HEK293 (cell line): ENCODE measurements at regions not wholly inside any gene's neighbourhood (a gene's known extent, or its start where the extent isn't known, plus 50 kb on each side); places are given as distances from the start of the nearest gene placed in this dataset.

ENCODE experiments used
- CTCF ChIA-PET: fragments of 350-600 bp; formaldehyde crosslinking; extraction: SDS; loops from one replicate; lab custom pipeline; 2021; ENCODE audit warnings: antibody characterized with exemption; lab: Yijun Ruan, JAX
- POLR2A ChIA-PET: fragments of 300-600 bp; formaldehyde crosslinking; extraction: SDS; loops from one replicate; lab custom pipeline; 2020; ENCODE audit warnings: antibody characterized with exemption, inconsistent platforms; lab: Yijun Ruan, JAX
- H3K27ac ChIP-seq: fragments of 200-500 bp; sonication (Bioruptor generic); 2 replicates; pipeline ENCODE4 v1.5.1; 2014; ENCODE audit warnings: low read depth, low read length, control low read depth, inconsistent platforms; ENCODE audit errors: extremely low read depth
- H3K36me3 ChIP-seq, 2 experiments: fragments of 200-500 bp in 1 of 2; sonication (Bioruptor generic) in 1 of 2; 1 replicate in 1 of 2; 2 replicates in 1 of 2; pipeline ENCODE4 v1.5.1; 2014 to 2017; ENCODE audit warnings: inconsistent platforms in 2 of 2, low read length in 2 of 2; ENCODE audit not compliant: control insufficient read depth in 2 of 2, insufficient read depth in 1 of 2
- H3K4me1 ChIP-seq: fragments of 200-500 bp; sonication (Bioruptor generic); 2 replicates; pipeline ENCODE4 v1.5.1; 2014; ENCODE audit warnings: mild to moderate bottlenecking, low read length, inconsistent platforms; ENCODE audit not compliant: control insufficient read depth, insufficient read depth
- H3K4me3 ChIP-seq: 2 replicates; pipeline ENCODE4 v1.5.1; 2011; ENCODE audit warnings: low read depth, mild to moderate bottlenecking, control low read depth, low read length, moderate library complexity
- H3K9me3 ChIP-seq: fragments of 200-500 bp; sonication (Bioruptor generic); 2 replicates; pipeline ENCODE4 v1.5.1; 2014; ENCODE audit warnings: low read depth, low read length, inconsistent platforms; ENCODE audit not compliant: control insufficient read depth, insufficient read depth
- GLI2 ChIP-seq: fragments of 450-650 bp; formaldehyde crosslinking; IDR thresholded peaks from 2 replicates; pipeline ENCODE4; 2017; ENCODE audit warnings: missing biosample characterization, missing genetic modification characterization, low read depth, borderline replicate concordance
- OVOL3 ChIP-seq: fragments of 450-650 bp; formaldehyde crosslinking; IDR thresholded peaks from 2 replicates; pipeline ENCODE4 v1.5.1; 2016; ENCODE audit warnings: missing biosample characterization, missing genetic modification characterization
- ZNF140 ChIP-seq: fragments of 450-650 bp; formaldehyde crosslinking; IDR thresholded peaks from 2 replicates; pipeline ENCODE4 v1.5.1; 2016; ENCODE audit warnings: missing biosample characterization, missing genetic modification characterization
- ZNF19 ChIP-seq: fragments of 450-650 bp; formaldehyde crosslinking; IDR thresholded peaks from 2 replicates; pipeline ENCODE4; 2016; ENCODE audit warnings: missing biosample characterization, missing genetic modification characterization, low read depth
- ZNF548 ChIP-seq: fragments of 450-650 bp; formaldehyde crosslinking; IDR thresholded peaks from 2 replicates; pipeline ENCODE4 v1.5.1; 2016; ENCODE audit warnings: missing biosample characterization, missing genetic modification characterization
- ZNF621 ChIP-seq: fragments of 450-650 bp; formaldehyde crosslinking; IDR thresholded peaks from 2 replicates; pipeline ENCODE4 v1.5.1; 2017; ENCODE audit warnings: missing biosample characterization, missing genetic modification characterization
- ZSCAN16 ChIP-seq: fragments of 450-650 bp; formaldehyde crosslinking; IDR thresholded peaks from 2 replicates; pipeline ENCODE4 v1.5.1; 2016; ENCODE audit warnings: missing biosample characterization, missing genetic modification characterization
- TF ChIP-seq, protein P1 (sequence below): fragments of 450-650 bp; formaldehyde crosslinking; IDR thresholded peaks from 2 replicates; pipeline ENCODE4 v1.5.1; 2016; ENCODE audit warnings: missing biosample characterization, missing genetic modification characterization
- TF ChIP-seq, protein P2 (sequence below): fragments of 450-650 bp; formaldehyde crosslinking; IDR thresholded peaks from 2 replicates; pipeline ENCODE4 v1.5.1; 2016; ENCODE audit warnings: missing biosample characterization, missing genetic modification characterization, borderline replicate concordance
- TF ChIP-seq, protein P3 (sequence below): fragments of 450-650 bp; formaldehyde crosslinking; IDR thresholded peaks from 2 replicates; pipeline ENCODE4 v1.5.1; 2016; ENCODE audit warnings: missing biosample characterization, missing genetic modification characterization, low read depth
- TF ChIP-seq, protein P4 (sequence below): fragments of 450-650 bp; formaldehyde crosslinking; IDR thresholded peaks from 2 replicates; pipeline ENCODE4 v1.5.1; 2016; ENCODE audit warnings: missing biosample characterization, missing genetic modification characterization

DNA sequence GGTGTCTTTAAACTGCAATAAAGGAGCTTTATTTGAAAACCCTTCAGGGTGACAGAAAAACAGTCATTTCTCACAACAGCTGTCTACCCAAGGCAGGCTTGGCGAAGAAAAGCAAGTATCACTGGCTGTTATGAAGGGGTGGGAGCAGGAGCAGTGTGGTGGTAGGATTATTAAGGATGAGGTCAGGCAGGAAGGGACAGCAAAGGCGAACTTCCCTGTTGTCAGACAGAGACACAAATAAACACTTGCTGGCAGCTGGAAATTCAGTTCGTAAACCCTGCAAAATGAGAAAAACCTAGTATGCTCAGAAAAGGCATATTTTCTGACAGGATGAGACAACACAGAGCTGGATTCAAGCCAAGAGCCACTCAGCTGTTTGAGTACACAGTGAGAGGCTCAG lies 416.3 kb upstream of the CDH5 start:
- POLR2A ChIA-PET: no interaction called here

DNA sequence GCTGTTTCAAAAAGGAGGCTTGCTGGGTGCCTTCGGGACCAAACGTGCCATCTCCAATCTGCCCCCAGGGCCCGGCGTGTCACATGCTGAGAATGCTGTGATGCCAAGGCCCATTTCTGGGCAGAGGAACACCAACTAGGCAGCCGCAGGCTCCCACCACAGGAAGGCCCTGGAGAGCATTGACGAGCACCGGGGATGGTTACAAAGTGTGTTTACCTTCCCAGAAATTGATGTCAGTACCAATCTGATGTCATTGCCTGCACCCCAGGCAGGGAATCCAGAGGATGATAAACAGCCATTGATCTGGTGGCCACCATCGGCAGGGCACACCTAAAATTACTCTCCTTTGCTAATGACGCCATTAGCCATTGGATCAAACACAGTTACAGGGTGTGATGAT lies 418.1 kb upstream of the CDH5 start:
- H3K36me3 ChIP-seq: no peaks in the 10 kb centered on the region
- no peaks in the 10 kb centered on the region for H3K9me3 ChIP-seq
- POLR2A ChIA-PET: no interaction called here
- H3K4me1 ChIP-seq: no peaks in the 10 kb centered on the region
- TF ChIP-seq GLI2 (no peak), ZNF140 (tag by site-specific recombination) (no peak), ZNF621 (tag by site-specific recombination) (no peak), ZSCAN16 (tag by site-specific recombination) (no peak), ZNF548 (tag by site-specific recombination) (no peak)
- TF ChIP-seq, protein P1, sequence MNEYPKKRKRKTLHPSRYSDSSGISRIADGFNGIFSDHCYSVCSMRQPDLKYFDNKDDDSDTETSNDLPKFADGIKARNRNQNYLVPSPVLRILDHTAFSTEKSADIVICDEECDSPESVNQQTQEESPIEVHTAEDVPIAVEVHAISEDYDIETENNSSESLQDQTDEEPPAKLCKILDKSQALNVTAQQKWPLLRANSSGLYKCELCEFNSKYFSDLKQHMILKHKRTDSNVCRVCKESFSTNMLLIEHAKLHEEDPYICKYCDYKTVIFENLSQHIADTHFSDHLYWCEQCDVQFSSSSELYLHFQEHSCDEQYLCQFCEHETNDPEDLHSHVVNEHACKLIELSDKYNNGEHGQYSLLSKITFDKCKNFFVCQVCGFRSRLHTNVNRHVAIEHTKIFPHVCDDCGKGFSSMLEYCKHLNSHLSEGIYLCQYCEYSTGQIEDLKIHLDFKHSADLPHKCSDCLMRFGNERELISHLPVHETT (tag by site-specific recombination): no peak
- TF ChIP-seq, protein P2, sequence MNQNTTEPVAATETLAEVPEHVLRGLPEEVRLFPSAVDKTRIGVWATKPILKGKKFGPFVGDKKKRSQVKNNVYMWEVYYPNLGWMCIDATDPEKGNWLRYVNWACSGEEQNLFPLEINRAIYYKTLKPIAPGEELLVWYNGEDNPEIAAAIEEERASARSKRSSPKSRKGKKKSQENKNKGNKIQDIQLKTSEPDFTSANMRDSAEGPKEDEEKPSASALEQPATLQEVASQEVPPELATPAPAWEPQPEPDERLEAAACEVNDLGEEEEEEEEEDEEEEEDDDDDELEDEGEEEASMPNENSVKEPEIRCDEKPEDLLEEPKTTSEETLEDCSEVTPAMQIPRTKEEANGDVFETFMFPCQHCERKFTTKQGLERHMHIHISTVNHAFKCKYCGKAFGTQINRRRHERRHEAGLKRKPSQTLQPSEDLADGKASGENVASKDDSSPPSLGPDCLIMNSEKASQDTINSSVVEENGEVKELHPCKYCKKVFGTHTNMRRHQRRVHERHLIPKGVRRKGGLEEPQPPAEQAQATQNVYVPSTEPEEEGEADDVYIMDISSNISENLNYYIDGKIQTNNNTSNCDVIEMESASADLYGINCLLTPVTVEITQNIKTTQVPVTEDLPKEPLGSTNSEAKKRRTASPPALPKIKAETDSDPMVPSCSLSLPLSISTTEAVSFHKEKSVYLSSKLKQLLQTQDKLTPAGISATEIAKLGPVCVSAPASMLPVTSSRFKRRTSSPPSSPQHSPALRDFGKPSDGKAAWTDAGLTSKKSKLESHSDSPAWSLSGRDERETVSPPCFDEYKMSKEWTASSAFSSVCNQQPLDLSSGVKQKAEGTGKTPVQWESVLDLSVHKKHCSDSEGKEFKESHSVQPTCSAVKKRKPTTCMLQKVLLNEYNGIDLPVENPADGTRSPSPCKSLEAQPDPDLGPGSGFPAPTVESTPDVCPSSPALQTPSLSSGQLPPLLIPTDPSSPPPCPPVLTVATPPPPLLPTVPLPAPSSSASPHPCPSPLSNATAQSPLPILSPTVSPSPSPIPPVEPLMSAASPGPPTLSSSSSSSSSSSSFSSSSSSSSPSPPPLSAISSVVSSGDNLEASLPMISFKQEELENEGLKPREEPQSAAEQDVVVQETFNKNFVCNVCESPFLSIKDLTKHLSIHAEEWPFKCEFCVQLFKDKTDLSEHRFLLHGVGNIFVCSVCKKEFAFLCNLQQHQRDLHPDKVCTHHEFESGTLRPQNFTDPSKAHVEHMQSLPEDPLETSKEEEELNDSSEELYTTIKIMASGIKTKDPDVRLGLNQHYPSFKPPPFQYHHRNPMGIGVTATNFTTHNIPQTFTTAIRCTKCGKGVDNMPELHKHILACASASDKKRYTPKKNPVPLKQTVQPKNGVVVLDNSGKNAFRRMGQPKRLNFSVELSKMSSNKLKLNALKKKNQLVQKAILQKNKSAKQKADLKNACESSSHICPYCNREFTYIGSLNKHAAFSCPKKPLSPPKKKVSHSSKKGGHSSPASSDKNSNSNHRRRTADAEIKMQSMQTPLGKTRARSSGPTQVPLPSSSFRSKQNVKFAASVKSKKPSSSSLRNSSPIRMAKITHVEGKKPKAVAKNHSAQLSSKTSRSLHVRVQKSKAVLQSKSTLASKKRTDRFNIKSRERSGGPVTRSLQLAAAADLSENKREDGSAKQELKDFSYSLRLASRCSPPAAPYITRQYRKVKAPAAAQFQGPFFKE: no peak
- TF ChIP-seq, protein P3, sequence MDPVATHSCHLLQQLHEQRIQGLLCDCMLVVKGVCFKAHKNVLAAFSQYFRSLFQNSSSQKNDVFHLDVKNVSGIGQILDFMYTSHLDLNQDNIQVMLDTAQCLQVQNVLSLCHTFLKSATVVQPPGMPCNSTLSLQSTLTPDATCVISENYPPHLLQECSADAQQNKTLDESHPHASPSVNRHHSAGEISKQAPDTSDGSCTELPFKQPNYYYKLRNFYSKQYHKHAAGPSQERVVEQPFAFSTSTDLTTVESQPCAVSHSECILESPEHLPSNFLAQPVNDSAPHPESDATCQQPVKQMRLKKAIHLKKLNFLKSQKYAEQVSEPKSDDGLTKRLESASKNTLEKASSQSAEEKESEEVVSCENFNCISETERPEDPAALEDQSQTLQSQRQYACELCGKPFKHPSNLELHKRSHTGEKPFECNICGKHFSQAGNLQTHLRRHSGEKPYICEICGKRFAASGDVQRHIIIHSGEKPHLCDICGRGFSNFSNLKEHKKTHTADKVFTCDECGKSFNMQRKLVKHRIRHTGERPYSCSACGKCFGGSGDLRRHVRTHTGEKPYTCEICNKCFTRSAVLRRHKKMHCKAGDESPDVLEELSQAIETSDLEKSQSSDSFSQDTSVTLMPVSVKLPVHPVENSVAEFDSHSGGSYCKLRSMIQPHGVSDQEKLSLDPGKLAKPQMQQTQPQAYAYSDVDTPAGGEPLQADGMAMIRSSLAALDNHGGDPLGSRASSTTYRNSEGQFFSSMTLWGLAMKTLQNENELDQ (tag by site-specific recombination): no peak
- no peak overlapping the region for H3K4me3 ChIP-seq
- no peak overlapping the region for H3K27ac ChIP-seq
- CTCF ChIA-PET: interaction anchor here (0.7 kb wide), 1 partner anchor 115 kb away, joined by 3 read pairs; no protein-coding TSS in a partner anchor

More for the DNA sequence above, 416.3 kb upstream of the CDH5 start:
- Histone ChIP-seq H3K27ac (no peak overlapping the region), H3K4me1 (no peaks in the 10 kb centered on the region), H3K9me3 (no peaks in the 10 kb centered on the region), H3K4me3 (no peak overlapping the region), H3K36me3 (no peaks in the 10 kb centered on the region)
- CTCF ChIA-PET: no interaction called here
- TF ChIP-seq ZNF19 (tag by site-specific recombination): no peak
- no peak for TF ChIP-seq OVOL3 (tag by site-specific recombination)
- TF ChIP-seq, protein P4, sequence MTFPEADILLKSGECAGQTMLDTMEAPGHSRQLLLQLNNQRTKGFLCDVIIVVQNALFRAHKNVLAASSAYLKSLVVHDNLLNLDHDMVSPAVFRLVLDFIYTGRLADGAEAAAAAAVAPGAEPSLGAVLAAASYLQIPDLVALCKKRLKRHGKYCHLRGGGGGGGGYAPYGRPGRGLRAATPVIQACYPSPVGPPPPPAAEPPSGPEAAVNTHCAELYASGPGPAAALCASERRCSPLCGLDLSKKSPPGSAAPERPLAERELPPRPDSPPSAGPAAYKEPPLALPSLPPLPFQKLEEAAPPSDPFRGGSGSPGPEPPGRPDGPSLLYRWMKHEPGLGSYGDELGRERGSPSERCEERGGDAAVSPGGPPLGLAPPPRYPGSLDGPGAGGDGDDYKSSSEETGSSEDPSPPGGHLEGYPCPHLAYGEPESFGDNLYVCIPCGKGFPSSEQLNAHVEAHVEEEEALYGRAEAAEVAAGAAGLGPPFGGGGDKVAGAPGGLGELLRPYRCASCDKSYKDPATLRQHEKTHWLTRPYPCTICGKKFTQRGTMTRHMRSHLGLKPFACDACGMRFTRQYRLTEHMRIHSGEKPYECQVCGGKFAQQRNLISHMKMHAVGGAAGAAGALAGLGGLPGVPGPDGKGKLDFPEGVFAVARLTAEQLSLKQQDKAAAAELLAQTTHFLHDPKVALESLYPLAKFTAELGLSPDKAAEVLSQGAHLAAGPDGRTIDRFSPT: no peak
